HL-60 (cell line): ENCODE measurements at regions not wholly inside any gene's neighbourhood (a gene's known extent, or its start where the extent isn't known, plus 50 kb on each side); places are given as distances from the start of the nearest gene placed in this dataset.

Source experiments
- GABPA ChIP-seq: IDR thresholded peaks from 2 replicates; pipeline ENCODE4 v1.6.1; 2012; ENCODE audit warnings: low read depth
- POLR2AphosphoS5 ChIP-seq: IDR thresholded peaks from 2 replicates; pipeline ENCODE4 v1.6.1; 2012; ENCODE audit warnings: low read depth
- SPI1 ChIP-seq: IDR thresholded peaks from 2 replicates; pipeline ENCODE4 v1.6.1; 2012; ENCODE audit warnings: low read depth, mild to moderate bottlenecking, borderline replicate concordance
- TF ChIP-seq, protein P1 (sequence below): IDR thresholded peaks from one replicate; pipeline ENCODE4 v1.5.1; 2011; ENCODE audit warnings: low read length, control low read depth, inconsistent platforms; ENCODE audit not compliant: insufficient read depth

- TF ChIP-seq, protein P1, sequence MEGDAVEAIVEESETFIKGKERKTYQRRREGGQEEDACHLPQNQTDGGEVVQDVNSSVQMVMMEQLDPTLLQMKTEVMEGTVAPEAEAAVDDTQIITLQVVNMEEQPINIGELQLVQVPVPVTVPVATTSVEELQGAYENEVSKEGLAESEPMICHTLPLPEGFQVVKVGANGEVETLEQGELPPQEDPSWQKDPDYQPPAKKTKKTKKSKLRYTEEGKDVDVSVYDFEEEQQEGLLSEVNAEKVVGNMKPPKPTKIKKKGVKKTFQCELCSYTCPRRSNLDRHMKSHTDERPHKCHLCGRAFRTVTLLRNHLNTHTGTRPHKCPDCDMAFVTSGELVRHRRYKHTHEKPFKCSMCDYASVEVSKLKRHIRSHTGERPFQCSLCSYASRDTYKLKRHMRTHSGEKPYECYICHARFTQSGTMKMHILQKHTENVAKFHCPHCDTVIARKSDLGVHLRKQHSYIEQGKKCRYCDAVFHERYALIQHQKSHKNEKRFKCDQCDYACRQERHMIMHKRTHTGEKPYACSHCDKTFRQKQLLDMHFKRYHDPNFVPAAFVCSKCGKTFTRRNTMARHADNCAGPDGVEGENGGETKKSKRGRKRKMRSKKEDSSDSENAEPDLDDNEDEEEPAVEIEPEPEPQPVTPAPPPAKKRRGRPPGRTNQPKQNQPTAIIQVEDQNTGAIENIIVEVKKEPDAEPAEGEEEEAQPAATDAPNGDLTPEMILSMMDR: no peak
- TF ChIP-seq POLR2AphosphoS5 (no peak), SPI1 (no peak), GABPA (no peak)
Observed at GRCh38 chr10:65805993-65806392, 1119.8 kb upstream of the LRRTM3 start.
